DND-41 (cell line): ENCODE measurements at regions not wholly inside any gene's neighbourhood (a gene's known extent, or its start where the extent isn't known, plus 50 kb on each side); places are given as distances from the start of the nearest gene placed in this dataset.

Source experiments
- CTCF ChIP-seq: IDR thresholded peaks from 2 replicates; pipeline ENCODE4 v1.5.1; 2012; ENCODE audit warnings: borderline replicate concordance, low read length, moderate library complexity, mild to moderate bottlenecking; ENCODE audit not compliant: poor library complexity, severe bottlenecking; ENCODE audit errors: extremely low read depth
- EZH2 ChIP-seq: IDR thresholded peaks from 3 replicates; pipeline ENCODE4 v1.6.1; 2012; ENCODE audit warnings: borderline replicate concordance, low read depth, mild to moderate bottlenecking, moderate library complexity, low read length, inconsistent platforms; ENCODE audit not compliant: severe bottlenecking

GRCh38 chr13:91181892-91182291, 165.6 kb upstream of the MIR17HG start:
- TF ChIP-seq CTCF (no peak), EZH2 (no peak)
